AG20443 (cell line): ENCODE measurements at regions not wholly inside any gene's neighbourhood (a gene's known extent, or its start where the extent isn't known, plus 50 kb on each side); places are given as distances from the start of the nearest gene placed in this dataset.
"Not testable (repeated sequence)": the region's sequence is repeated elsewhere in the genome, so short reads cannot be mapped to it uniquely, and the experiment has no call there.

ENCODE experiments used
- DNase-seq: peaks from one replicate; pipeline ENCODE4 v3.0.0; 2012; ENCODE audit warnings: low spot score, mixed read lengths

DNA sequence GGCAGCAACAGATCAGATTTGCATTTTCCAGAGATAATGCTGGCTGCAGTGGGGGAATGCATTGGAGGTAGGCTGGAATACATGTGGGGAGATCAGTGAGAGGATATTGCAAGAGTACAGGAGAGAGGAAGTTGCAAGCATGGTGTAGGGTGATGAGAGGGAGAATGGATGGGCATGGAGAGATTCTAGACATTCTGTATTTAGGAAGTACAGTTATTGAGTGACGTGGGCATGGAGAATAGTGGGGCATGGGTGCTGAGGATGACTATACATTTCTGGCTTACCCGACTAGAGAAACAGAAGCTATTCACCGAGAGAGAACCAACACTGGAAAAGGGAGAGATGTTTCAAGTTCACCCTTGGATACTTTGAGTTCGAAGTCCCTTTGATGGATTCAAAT, 116.9 kb upstream of the SVIL start:
- DNase-seq = no peak

DNA sequence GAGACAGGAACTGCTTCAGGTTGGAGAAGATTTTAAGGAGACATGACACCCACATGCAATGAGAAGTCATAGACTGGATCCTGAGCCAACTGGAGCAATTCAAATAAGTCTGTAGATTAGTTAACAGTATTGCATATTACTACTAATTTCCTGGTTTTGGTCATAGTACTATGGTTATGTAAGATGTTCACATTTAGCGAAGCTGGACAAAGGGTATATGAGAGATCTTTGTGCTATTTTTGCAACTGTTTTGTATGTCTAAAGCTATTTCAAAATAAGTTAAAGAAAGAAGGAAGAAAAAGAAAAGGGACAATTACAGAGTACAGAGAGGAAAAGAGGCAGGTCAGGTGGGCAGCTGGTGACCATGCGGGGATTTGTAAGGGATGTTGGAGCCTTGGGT, 116.5 kb upstream of the SVIL start:
- no peak for DNase-seq

- no peak for DNase-seq
Measured at GRCh38 chr10:29749150-29749549, 114.4 kb upstream of the SVIL start.

GRCh38 chr10:29748109-29748650, 113.4 kb upstream of the SVIL start:
- no peak for DNase-seq

DNA sequence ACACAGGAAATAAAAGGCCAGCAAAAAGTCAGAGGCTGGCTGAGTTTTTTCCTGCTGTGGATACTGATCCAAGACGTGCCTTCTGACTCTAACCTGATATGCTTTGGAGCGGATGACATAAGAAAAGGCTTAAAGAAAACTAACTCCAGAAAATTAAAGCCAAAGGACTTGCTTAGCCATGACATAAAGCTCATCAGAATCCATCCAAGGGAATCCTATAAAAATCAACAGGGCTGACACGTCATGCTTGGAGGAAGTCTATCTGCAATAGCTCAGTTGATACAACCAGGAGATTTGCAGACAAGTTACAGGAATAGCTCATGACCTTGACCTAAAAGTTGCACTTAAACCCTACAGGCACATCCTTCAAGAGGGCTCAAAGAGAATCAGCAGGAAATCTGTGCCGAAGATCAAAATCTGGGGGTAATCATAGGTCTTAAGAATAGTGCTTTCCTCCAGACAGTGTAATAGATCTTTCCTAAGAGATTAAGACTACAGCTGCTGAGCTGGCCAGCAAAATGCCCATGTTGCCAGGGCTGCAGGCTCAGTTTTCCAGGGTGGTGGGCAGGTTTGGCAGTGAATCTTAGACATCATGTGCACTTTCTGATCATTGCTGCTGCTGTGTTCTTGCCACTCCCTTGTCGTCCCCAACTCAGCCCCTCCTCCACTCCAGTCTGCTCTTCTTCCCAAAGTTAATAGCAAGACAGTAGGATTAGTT, 111.5 kb upstream of the SVIL start:
- no peak for DNase-seq

- no peak for DNase-seq
Measured at GRCh38 chr10:29740981-29741545, 106.3 kb upstream of the SVIL start.

DNA sequence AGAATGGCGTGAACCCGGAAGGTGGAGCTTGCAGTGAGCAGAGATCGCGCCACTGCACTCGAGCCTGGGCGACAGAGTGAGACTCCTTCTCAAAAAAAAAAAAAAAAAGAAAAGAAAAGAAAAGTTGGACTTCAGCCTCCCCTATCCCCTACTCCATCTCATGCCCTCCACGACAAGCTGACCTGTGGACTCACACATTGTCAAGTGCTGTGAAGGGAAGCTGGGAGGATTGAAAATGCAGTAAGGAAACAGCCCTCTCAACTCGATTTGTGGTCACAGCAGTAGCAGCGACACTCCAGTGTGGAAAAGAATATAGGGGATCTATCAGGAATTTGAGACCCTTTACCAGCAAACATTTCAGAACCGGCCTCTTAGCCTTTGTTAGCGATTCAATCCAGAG, 103.6 kb upstream of the SVIL start:
- DNase-seq = no peak

DNA sequence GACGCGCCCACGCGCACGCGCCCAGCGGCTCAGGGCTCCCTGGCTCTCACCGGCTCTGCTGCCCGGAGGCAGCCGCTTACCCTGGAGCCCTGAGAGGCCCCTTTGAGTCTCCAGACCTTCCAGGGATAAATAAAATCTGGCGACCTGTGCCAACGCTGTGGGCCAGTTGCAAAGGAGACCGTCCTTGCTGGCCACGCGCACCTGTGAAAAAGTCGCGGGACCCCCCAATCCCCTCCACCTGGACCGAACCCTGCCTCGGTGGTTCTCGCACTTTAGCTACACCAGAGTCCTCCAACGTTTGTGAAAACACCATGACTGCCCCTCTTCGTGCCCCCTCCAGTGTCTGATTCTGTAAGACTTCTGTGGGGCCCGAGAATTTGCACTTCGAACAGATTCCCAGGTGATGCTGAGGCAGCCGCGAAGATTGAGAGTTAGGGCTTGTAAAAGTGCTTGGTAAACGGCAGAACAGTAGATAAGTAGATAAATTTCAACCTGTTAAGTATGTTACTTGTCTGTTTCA, 102.4 kb upstream of the SVIL start:
- DNase-seq = peak; percentile 95

DNA sequence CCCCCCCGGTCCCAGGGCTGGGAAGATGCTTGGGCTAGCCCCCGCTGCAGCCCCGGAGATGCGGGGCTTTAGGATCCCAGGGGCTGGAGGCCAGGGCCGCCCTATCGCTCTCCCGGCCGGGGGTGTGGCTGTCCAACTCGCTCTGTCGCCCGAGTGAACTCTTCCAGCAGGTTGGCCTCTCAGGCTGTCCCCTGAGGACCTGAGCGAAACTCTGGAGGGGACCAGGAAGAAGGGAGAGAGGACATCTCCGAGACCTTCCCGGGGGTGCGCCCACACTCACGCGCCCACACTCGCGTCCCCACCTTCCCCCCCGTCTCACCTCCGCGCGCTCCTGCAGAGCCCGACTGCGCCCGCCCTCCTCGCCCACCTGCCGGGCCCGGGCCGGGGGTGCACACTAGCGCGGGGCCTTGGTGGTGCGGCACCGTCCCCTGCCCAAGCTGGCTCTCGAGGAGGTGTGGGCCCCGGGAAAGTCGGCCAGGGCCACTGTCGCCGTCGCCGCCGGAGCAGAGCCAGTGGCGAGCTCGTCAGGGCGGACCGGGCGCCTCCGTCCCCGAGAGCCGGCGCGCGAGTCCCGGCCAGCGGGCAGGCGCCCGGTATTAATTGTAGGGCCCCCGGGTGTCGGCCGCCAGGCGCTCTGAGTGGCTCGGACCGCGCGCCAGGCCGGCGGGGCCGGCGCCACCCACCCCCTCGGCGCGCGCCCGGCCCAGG, 101.7 kb upstream of the SVIL start:
- DNase-seq = peak; percentile 45

DNA sequence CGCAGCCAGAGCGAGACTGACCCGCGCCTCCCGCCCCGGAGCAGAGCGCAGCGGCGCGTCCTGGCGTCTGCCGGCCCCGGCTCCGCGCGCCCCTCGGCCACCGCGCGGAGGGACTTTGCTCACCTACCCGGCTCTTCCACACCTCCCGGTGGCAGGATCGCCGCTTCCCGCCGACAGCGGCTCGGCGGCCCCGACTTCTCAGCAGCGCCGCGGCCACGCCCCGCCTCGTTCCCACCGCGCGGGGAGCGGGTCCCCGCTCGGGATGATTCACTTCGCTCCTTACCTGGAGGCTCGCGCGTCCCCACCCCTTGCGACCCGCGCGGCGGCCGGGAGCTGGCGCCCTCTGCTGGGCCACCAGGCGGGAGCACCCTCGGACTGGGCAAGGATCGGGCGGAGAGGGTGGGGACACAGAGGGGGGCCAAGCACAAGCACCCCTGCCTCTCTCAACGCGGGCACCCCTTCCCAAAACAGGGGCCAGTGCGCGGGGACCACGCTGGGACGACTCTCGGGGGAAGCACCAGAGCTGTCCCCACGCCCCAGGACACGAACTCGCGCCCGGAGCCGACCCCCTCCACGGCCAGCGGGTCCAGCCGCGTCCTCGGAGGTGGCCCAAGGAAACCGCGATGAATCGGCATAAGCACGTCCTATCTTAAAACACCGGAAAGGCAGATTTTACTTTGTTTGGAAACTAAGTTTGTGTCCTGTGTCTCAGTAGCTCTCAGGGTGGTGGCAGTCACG, 101.0 kb upstream of the SVIL start:
- peak; percentile 92 for DNase-seq

DNA sequence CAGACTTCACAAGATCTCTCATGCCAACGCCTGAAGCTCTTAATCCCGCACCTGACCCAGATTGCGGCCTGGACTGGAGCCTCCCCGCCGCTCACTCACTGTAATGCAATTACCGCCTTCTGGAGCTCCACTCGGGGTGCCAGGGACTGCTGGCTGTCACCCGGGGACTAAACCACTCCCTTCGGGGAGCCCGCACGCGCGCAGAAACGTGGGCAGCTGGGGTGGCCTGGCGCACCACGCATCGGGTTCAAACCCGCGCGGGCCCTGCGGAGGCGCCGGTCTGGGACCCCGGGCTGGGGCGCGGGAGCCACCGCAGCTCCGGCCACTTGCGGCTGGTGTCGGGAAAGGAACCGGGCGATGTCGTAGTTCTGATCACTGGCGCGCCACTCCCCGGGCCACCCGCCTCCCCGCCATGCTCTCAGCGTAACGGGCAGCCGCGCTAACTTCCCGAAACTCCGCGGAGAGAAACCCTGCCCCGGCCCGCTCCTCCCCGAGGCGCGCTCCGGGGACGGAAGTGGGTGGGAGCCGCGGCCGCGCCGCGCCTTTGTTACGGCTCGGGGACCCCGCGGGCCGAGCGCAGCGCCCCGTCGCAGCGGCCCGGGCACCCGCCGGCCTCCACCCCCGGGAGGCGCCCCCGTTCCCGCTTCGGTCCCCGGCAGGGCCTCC, 100.3 kb upstream of the SVIL start:
- peak; percentile 77 for DNase-seq

DNA sequence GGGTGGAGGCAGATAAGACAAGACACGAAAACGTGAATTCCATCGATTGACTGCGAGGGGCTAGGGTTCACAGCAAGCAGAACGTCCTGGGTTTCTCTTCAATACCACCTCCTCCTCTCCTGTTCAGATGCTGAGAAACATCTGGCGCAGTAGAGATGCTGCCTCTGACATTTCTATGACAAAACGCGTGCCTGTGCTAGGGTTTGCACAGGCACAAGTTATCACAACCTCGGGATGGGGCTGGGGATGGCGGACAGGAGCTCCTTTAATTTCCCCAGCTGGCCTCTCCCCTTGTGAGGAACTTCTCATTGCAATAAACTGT, 99.8 kb upstream of the SVIL start:
- DNase-seq = no peak

- DNase-seq = no peak
Measured at GRCh38 chr10:29733323-29733722, 98.6 kb upstream of the SVIL start.

GRCh38 chr10:29732918-29733317, 98.1 kb upstream of the SVIL start:
- DNase-seq = no peak

- DNase-seq = no peak
Measured at GRCh38 chr10:29731760-29732159, 97.0 kb upstream of the SVIL start.

DNA sequence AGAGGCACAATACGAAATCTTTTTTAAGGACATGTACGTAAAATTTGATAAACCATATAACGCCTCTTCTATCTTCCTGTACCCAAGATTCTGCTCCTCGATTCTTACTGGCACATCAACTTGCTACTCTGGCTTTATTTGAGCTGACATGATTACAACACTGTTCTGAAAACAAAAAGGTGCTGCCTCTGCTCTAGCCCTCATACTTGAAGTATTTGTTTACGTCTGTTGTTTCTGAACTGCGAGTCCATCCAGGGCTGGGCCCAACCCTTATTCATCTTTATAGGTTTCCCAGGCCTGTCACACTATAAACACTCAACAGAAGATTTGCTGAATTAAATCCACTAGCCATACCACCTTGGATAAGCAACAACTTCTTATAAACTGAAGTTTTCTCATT, 96.2 kb upstream of the SVIL start:
- no peak for DNase-seq

- DNase-seq = no peak
Measured at GRCh38 chr10:29730458-29730857, 95.7 kb upstream of the SVIL start.

DNA sequence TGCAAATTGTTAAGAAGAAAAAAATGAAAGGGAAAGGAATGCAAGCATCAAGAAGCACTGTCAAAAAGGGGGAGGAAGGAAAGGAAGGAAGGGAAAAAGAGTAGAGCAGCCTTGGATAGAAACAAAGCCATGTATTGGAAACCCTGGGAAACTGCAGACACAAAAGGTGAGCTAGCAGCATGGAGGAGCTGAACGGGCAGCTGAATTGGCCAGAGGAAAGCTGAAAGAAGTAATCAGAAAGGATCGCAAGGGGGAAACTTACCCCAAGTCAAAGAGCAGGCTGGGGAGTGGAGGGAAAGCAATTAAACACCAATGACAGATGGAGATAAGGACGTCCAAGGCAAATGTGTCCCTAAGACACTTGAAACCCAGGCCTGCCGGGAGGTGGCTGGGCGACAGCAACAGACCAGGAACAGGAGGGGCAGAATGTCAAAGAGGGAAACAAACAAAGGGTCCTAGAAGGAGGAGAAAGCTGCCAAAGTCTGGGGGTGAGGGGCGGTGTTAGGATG, 93.8 kb upstream of the SVIL start:
- no peak for DNase-seq

DNA sequence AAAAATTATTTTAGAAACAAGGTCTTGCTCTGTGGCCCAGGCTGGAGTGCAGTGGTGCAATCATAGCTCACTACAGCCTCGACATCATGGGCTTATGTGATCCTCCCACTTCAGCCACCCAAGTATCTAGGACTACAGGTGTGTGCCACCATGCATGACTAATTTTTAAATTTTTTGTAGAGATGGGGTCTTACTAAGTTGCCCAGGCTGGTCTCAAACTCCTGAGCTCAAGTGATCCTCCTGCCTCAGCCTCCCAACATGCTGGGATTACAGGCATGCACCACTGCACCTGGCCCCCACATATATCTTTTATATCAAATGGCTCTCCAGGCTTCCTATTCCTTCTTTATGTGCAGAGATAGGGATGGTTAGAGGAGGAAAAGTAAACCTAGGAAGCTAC, 91.2 kb upstream of the SVIL start:
- not testable (repeated sequence) for DNase-seq

GRCh38 chr10:29725133-29725720, 90.5 kb upstream of the SVIL start:
- DNase-seq = no peak

- no peak for DNase-seq
Measured at GRCh38 chr10:29723726-29724125, 89.0 kb upstream of the SVIL start.
